WERI-Rb-1 (cell line): ENCODE measurements at regions not wholly inside any gene's neighbourhood (a gene's known extent, or its start where the extent isn't known, plus 50 kb on each side); places are given as distances from the start of the nearest gene placed in this dataset.
A peak's percentile ranks its signal among the peaks of the same experiment; 100 is the strongest.

ENCODE experiments used
- DNase-seq: peaks from one replicate; pipeline ENCODE4 v3.0.0-alpha.2; 2020
- H3K27ac ChIP-seq: fragments of 250-450 bp; sonication (Bioruptor Pico); 2 replicates; pipeline ENCODE4 v1.5.1; 2020; ENCODE audit warnings: mild to moderate bottlenecking, moderate library complexity
- H3K27me3 ChIP-seq: fragments of 250-450 bp; sonication (Bioruptor Pico); 2 replicates; pipeline ENCODE4 v1.5.1; 2021; ENCODE audit warnings: mild to moderate bottlenecking, low read depth, moderate library complexity; ENCODE audit not compliant: insufficient read depth, severe bottlenecking
- H3K36me3 ChIP-seq: fragments of 250-450 bp; sonication (Bioruptor Pico); 2 replicates; pipeline ENCODE4 v1.5.1; 2020; ENCODE audit warnings: mild to moderate bottlenecking, moderate library complexity
- H3K4me3 ChIP-seq: 2 replicates; pipeline ENCODE4 v1.5.1; 2011; ENCODE audit warnings: low read depth, mild to moderate bottlenecking, control low read depth, low read length
- H3K9me3 ChIP-seq: fragments of 250-450 bp; sonication (Bioruptor Pico); 2 replicates; pipeline ENCODE4 v1.5.1; 2021; ENCODE audit warnings: mild to moderate bottlenecking, moderate library complexity; ENCODE audit not compliant: severe bottlenecking
- CTCF ChIP-seq: IDR thresholded peaks from 2 replicates; pipeline ENCODE4 v1.5.1; 2011; ENCODE audit warnings: low read depth, mild to moderate bottlenecking, control low read depth, inconsistent platforms, low read length

GRCh38 chr12:34400986-34401658 is 378.8 kb downstream of the ALG10 start:
- no peaks in the 10 kb centered on the region for H3K36me3 ChIP-seq
- peaks cover 81% of the 10 kb centered on the region for H3K27me3 ChIP-seq
- H3K4me3 ChIP-seq, result no peak overlapping the region
- no peak overlapping the region for H3K27ac ChIP-seq
- no peak for TF ChIP-seq CTCF
- DNase-seq, result peak; percentile 2
- no peaks in the 10 kb centered on the region for H3K9me3 ChIP-seq

GRCh38 chr12:34401659-34402227 is 379.4 kb downstream of the ALG10 start:
- Histone ChIP-seq H3K27ac (no peak overlapping the region), H3K27me3 (peaks cover 75% of the 10 kb centered on the region), H3K4me3 (no peak overlapping the region), H3K36me3 (no peaks in the 10 kb centered on the region), H3K9me3 (no peaks in the 10 kb centered on the region)
- no peak for TF ChIP-seq CTCF
- peak; percentile 1 for DNase-seq

DNA sequence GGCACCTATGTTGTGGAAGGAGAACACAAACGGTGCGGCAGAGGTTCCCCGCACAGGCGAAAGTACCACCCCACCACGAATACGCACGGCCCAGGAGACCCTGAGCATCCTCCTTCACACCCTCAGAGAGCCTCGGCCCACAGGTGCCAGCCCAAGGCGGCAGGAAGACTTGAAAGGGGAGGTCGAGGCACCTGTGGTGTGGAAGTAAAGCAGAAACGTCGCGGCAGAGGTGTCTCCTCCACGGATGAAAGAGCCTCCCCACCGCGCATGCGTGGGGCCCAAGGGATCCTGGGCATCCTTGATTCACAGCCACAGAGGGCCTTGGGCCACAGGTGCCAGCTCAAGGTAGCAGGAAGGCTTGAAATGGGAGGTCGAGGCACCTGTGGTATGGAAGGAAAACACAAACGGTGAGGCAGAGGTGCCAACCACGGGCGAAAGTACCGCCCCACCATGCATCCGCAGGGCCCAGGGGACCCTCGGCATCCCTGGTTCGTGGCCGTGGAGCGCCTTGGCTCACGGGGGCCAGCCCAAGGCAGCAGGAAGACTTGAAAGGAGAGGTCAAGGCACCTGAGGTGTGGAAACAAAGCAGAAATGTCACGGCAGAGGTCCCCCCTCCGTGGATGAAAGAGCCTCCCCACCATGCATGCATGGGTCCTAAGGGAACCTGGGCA is 380.1 kb downstream of the ALG10 start:
- TF ChIP-seq CTCF, result no peak
- Histone ChIP-seq H3K9me3 (peaks cover 4% of the 10 kb centered on the region), H3K4me3 (no peak overlapping the region), H3K27ac (no peak overlapping the region), H3K27me3 (peaks cover 68% of the 10 kb centered on the region), H3K36me3 (no peaks in the 10 kb centered on the region)
- DNase-seq, result peak; percentile 0

GRCh38 chr12:34402899-34403705 is 380.8 kb downstream of the ALG10 start:
- DNase-seq, result peak; percentile 0
- Histone ChIP-seq H3K9me3 (peaks cover 7% of the 10 kb centered on the region), H3K27ac (no peak overlapping the region), H3K36me3 (no peaks in the 10 kb centered on the region), H3K4me3 (no peak overlapping the region), H3K27me3 (peaks cover 63% of the 10 kb centered on the region)
- no peak for TF ChIP-seq CTCF

GRCh38 chr12:34403706-34404376 is 381.5 kb downstream of the ALG10 start:
- no peak for DNase-seq
- Histone ChIP-seq H3K27me3 (peaks cover 56% of the 10 kb centered on the region), H3K27ac (no peak overlapping the region), H3K9me3 (peaks cover 9% of the 10 kb centered on the region), H3K4me3 (no peak overlapping the region), H3K36me3 (no peaks in the 10 kb centered on the region)
- TF ChIP-seq CTCF, result no peak
